H1 (cell line): ENCODE measurements at regions not wholly inside any gene's neighbourhood (a gene's known extent, or its start where the extent isn't known, plus 50 kb on each side); places are given as distances from the start of the nearest gene placed in this dataset.

ENCODE experiments used
- CHD7 ChIP-seq: fragments of 300-600 bp; sonication (generic); IDR thresholded peaks from 2 replicates; pipeline ENCODE4 v1.7.1; 2012; ENCODE audit warnings: low read length, moderate library complexity, mild to moderate bottlenecking, inconsistent platforms; ENCODE audit not compliant: insufficient replicate concordance
- EP300 ChIP-seq, 2 experiments: IDR thresholded peaks; 1 replicate in 1 of 2; 2 replicates in 1 of 2; pipeline ENCODE4 v1.6.1; 2011 to 2012; ENCODE audit warnings: low read depth in 2 of 2, low read length in 2 of 2, mild to moderate bottlenecking in 2 of 2, borderline replicate concordance in 1 of 2, inconsistent platforms in 1 of 2, moderate library complexity in 1 of 2
- POLR2A ChIP-seq, 2 experiments: IDR thresholded peaks; 1 replicate in 1 of 2; 2 replicates in 1 of 2; pipeline ENCODE4 v1.6.1; 2011; ENCODE audit warnings: low read depth in 2 of 2, low read length in 2 of 2, mild to moderate bottlenecking in 2 of 2; ENCODE audit errors: control extremely low read depth in 1 of 2
- SIX5 ChIP-seq: IDR thresholded peaks from 2 replicates; pipeline ENCODE4 v1.6.1; 2011; ENCODE audit warnings: mild to moderate bottlenecking, low read depth, low read length
- TBP ChIP-seq: IDR thresholded peaks from 2 replicates; pipeline ENCODE4 v1.6.1; 2011; ENCODE audit warnings: low read depth, low read length, improper control_type of control experiment

GRCh38 chr3:10729439-10729838 is 86.6 kb upstream of the SLC6A11 start (continued):
- no peak for TF ChIP-seq CHD7
- no peak for TF ChIP-seq TBP
- no peak for TF ChIP-seq POLR2A (IDR thresholded peaks at IDR 0.05; ENCODE audit: control extremely low read depth in 1 of 2, low read depth in 2 of 2, low read length in 2 of 2)
- TF ChIP-seq EP300 (IDR thresholded peaks at IDR 0.05; ENCODE audit: borderline replicate concordance in 1 of 2, low read depth in 2 of 2, low read length in 2 of 2), result no peak
- no peak for TF ChIP-seq SIX5
